ENCODE measurements at regions not wholly inside any gene's neighbourhood (a gene's known extent, or its start where the extent isn't known, plus 50 kb on each side); places are given as distances from the start of the nearest gene placed in this dataset.
"Not testable (repeated sequence)": the region's sequence is repeated elsewhere in the genome, so short reads cannot be mapped to it uniquely, and the experiment has no call there.

GRCh38 chr21:10437977-10438376 lies 83.4 kb upstream of the TPTE start:
- DNase-seq: not testable (repeated sequence)

- DNase-seq: not testable (repeated sequence)
Measured at GRCh38 chr21:10440639-10441038, 80.7 kb upstream of the TPTE start.

GRCh38 chr21:10442018-10442417 lies 79.4 kb upstream of the TPTE start:
- not testable (repeated sequence) for DNase-seq

GRCh38 chr21:10445685-10446084 lies 75.7 kb upstream of the TPTE start:
- not testable (repeated sequence) for DNase-seq

GRCh38 chr21:10449451-10449850 lies 71.9 kb upstream of the TPTE start:
- DNase-seq: not testable (repeated sequence)

- not testable (repeated sequence) for DNase-seq
Measured at GRCh38 chr21:10451274-10451673, 70.1 kb upstream of the TPTE start.

GRCh38 chr21:10457765-10458164 lies 63.6 kb upstream of the TPTE start:
- DNase-seq: not testable (repeated sequence)

- not testable (repeated sequence) for DNase-seq
Measured at GRCh38 chr21:10460957-10461356, 60.4 kb upstream of the TPTE start.

- not testable (repeated sequence) for DNase-seq
Measured at GRCh38 chr21:10461445-10461844, 59.9 kb upstream of the TPTE start.

GRCh38 chr21:10463156-10463555 lies 58.2 kb upstream of the TPTE start:
- DNase-seq: no peak

GRCh38 chr21:10464975-10465374 lies 56.4 kb upstream of the TPTE start:
- no peak for DNase-seq

- DNase-seq: not testable (repeated sequence)
Measured at GRCh38 chr21:10465524-10466110, 55.8 kb upstream of the TPTE start.

GRCh38 chr21:10466200-10466599 lies 55.2 kb upstream of the TPTE start:
- DNase-seq: no peak
